ENCODE measurements at regions not wholly inside any gene's neighbourhood (a gene's known extent, or its start where the extent isn't known, plus 50 kb on each side); places are given as distances from the start of the nearest gene placed in this dataset.
"Not testable (repeated sequence)": the region's sequence is repeated elsewhere in the genome, so short reads cannot be mapped to it uniquely, and the experiment has no call there.

DNA sequence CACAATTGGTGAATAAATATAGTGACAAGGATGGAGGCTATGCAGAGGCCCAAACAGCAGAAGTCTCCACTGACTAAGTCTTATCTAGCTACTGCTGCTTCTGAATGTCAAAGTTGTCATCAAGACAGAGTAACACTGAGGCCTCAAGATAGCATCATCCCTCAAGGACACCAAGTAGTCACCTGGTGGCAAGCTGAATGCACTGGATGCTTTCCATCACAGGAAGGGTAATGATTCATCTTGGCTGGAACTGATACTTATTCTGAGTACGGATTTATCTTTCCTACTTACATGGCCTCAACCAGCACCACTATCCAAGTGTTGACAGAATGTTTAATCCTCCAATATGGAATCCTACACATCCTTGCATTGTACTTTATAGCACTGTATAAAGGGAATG lies 2997.8 kb upstream of the TEKT4 start:
- TF ChIP-seq CTCF (conservative IDR thresholded peaks at IDR 0.05); ZFX (IDR thresholded peaks at IDR 0.05): not testable (repeated sequence)
